Ascending aorta (tissue), 2 donors: ENCODE measurements at regions not wholly inside any gene's neighbourhood (a gene's known extent, or its start where the extent isn't known, plus 50 kb on each side); places are given as distances from the start of the nearest gene placed in this dataset.

ENCODE experiments used
- DNase-seq, 2 donors: peaks; one replicate each; pipeline ENCODE4 v3.0.0-alpha.2; 2019; ENCODE audit warnings: low spot score in 2 of 2
- H3K27ac ChIP-seq, 2 donors: fragments of 200-600 bp; sonication (generic); one replicate each; pipeline ENCODE4 v1.5.1; 2016 to 2017; ENCODE audit warnings: mild to moderate bottlenecking in 1 of 2
- H3K27me3 ChIP-seq: fragments of 200-600 bp; sonication (generic); one replicate; pipeline ENCODE4 v1.5.1; 2017
- H3K36me3 ChIP-seq, 2 donors: fragments of 200-600 bp; sonication (generic); one replicate each; pipeline ENCODE4 v1.5.1; 2016
- H3K4me1 ChIP-seq, 2 donors: fragments of 200-600 bp; sonication (generic); one replicate each; pipeline ENCODE4 v1.5.1; 2016 to 2017; ENCODE audit warnings: mild to moderate bottlenecking in 1 of 2
- H3K4me3 ChIP-seq, 2 donors: fragments of 200-600 bp; sonication (generic); one replicate each; pipeline ENCODE4 v1.5.1; 2016 to 2017; ENCODE audit warnings: mild to moderate bottlenecking in 1 of 2
- H3K9me3 ChIP-seq, 2 donors: fragments of 200-600 bp; sonication (generic); one replicate each; pipeline ENCODE4 v1.5.1; 2016
- intact Hi-C: fragments of 100-400 bp; cut with DNase I; formaldehyde crosslinking; loops from one replicate; pipeline ENCODE4 v1.15.1; 2023
- TF ChIP-seq, protein P1 (sequence below), 3 experiments: fragments of 200-600 bp in 2 of 3; fragments of 450-650 bp in 1 of 3; sonication (generic) in 2 of 3; IDR thresholded peaks; one replicate each; pipeline ENCODE4 v1.5.1; 2016 to 2019; ENCODE audit warnings: antibody characterized with exemption in 3 of 3, mild to moderate bottlenecking in 1 of 3, moderate library complexity in 1 of 3

DNA sequence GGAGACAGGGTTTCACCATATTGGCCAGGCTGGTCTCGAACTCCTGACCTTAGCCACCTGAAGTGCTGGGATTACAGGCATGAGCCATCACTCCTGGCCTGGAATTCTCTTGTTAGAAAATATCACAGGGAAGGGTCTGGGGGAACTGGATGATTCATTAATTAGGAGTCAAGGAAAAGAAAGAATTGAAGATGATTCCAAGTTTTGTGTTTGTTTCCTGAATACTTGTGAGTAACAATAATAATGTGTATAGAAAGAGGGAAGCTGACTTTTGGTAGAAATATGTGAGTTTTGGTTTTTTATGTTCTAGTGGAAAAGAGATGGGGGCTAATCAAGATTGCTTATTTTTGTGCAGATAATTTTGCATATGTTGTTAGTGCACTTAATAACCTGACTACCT lies 77.3 kb upstream of the CLNK start:
- no peaks in the 10 kb centered on the region for H3K9me3 ChIP-seq
- H3K36me3 ChIP-seq, result no peaks in the 10 kb centered on the region
- intact Hi-C loops, result no loop called here
- no peak overlapping the region for H3K27ac ChIP-seq
- H3K27me3 ChIP-seq, result no peaks in the 10 kb centered on the region
- H3K4me1 ChIP-seq, result no peaks in the 10 kb centered on the region
- H3K4me3 ChIP-seq, result no peak overlapping the region
- no peak for DNase-seq
- TF ChIP-seq, protein P1, sequence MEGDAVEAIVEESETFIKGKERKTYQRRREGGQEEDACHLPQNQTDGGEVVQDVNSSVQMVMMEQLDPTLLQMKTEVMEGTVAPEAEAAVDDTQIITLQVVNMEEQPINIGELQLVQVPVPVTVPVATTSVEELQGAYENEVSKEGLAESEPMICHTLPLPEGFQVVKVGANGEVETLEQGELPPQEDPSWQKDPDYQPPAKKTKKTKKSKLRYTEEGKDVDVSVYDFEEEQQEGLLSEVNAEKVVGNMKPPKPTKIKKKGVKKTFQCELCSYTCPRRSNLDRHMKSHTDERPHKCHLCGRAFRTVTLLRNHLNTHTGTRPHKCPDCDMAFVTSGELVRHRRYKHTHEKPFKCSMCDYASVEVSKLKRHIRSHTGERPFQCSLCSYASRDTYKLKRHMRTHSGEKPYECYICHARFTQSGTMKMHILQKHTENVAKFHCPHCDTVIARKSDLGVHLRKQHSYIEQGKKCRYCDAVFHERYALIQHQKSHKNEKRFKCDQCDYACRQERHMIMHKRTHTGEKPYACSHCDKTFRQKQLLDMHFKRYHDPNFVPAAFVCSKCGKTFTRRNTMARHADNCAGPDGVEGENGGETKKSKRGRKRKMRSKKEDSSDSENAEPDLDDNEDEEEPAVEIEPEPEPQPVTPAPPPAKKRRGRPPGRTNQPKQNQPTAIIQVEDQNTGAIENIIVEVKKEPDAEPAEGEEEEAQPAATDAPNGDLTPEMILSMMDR (IDR thresholded peaks at IDR 0.05), result no peak

DNA sequence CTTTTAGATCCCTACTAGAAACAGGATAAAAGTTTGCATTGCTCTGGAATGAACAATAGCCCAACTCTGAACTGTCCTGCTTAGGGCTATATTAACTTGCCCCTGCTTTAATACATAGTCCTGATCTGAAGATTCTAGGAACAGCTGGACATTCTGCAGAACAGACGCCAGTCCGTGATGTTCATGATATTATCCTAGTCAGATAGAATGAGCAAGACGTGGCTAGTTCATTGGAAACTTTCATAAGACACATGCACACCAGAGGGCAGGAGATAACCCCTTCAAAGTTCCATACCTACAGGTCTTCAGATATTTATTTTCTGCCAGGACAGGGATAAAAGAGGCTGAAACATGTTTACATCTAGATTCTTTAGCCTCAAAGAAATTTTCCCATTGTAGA lies 75.5 kb upstream of the CLNK start:
- no peak for DNase-seq
- H3K36me3 ChIP-seq, result no peaks in the 10 kb centered on the region
- H3K27me3 ChIP-seq, result no peaks in the 10 kb centered on the region
- H3K9me3 ChIP-seq, result no peaks in the 10 kb centered on the region
- H3K4me3 ChIP-seq, result no peak overlapping the region
- TF ChIP-seq, protein P1 (IDR thresholded peaks at IDR 0.05), result no peak
- no peak overlapping the region for H3K27ac ChIP-seq
- intact Hi-C loops, result no loop called here
- H3K4me1 ChIP-seq, result no peaks in the 10 kb centered on the region

DNA sequence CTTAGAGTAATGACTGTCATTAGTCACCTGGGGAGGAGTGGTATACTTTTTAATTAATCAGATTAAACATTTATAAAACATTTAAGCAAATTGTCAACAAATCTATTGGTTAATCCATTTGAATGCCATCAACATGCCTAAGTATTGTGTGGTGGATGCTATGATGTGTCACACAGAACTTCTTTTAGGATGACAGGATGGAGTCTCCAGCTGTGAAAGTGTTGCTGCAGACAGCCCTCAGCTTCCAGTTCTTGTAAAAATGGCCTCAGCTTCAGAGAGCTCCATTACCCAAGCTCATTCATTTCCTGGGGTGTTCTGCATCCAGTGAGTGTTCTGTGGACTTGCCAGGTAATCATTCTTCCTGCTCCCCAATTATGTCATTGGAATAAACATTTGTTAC lies 74.3 kb upstream of the CLNK start:
- intact Hi-C loops, result no loop called here
- H3K4me3 ChIP-seq, result no peak overlapping the region
- H3K4me1 ChIP-seq, result no peaks in the 10 kb centered on the region
- H3K9me3 ChIP-seq, result no peaks in the 10 kb centered on the region
- TF ChIP-seq, protein P1 (IDR thresholded peaks at IDR 0.05), result no peak
- DNase-seq, result no peak
- H3K27me3 ChIP-seq, result no peaks in the 10 kb centered on the region
- H3K36me3 ChIP-seq, result no peaks in the 10 kb centered on the region
- no peak overlapping the region for H3K27ac ChIP-seq

DNA sequence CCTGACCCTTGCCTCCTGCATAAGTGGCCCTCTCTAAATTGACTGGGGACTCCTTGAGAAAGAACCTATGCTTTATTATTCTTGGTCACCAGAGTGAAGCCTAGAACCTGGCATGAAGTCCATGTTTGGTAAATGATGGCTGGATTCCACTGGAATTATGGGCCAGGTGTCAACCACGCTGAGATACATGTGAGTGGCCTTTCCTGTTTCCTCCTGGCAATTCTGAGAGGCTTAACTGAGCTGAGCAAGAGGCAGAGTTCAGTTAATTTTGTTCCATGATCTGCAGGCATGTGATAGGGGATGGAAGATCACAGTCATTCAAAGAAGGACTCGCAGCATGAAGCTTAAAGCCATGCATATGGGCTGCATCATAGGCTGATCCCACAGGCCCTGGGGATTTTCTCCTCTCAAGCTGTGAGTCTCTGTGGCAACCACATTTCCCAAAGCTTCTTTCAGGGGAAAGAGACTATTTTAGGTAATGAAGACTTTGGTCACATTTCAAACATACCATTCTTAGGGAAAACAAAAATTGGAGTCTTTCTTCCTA lies 69.4 kb upstream of the CLNK start:
- Histone ChIP-seq H3K36me3 (no peaks in the 10 kb centered on the region), H3K4me3 (no peak overlapping the region), H3K27ac (no peak overlapping the region), H3K4me1 (no peaks in the 10 kb centered on the region), H3K27me3 (no peaks in the 10 kb centered on the region), H3K9me3 (no peaks in the 10 kb centered on the region)
- DNase-seq, result no peak
- TF ChIP-seq, protein P1 (IDR thresholded peaks at IDR 0.05), result no peak
- intact Hi-C loops, result no loop called here

DNA sequence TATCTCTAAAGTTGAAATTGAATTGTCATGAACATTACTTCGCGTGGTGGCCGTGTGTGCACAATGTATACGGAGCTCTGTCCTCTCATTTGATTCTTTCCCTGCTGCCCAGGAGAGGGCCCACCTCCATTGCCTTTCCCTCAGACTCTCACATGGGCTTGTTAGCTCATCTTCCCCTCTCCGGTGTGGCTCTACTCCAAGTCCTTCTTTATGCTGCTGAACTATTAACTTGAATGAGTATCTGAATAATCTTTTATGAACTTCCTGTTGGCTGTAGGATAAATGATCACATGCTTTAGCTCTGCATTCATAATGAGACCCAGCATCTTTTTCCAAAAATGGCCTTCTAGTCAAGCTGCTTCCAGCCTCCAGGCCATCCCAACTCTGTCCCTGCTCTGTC lies 68.8 kb upstream of the CLNK start:
- Histone ChIP-seq H3K4me3 (no peak overlapping the region), H3K36me3 (no peaks in the 10 kb centered on the region), H3K4me1 (no peaks in the 10 kb centered on the region), H3K9me3 (no peaks in the 10 kb centered on the region), H3K27ac (no peak overlapping the region), H3K27me3 (no peaks in the 10 kb centered on the region)
- DNase-seq, result no peak
- TF ChIP-seq, protein P1 (IDR thresholded peaks at IDR 0.05), result no peak
- intact Hi-C loops, result no loop called here

DNA sequence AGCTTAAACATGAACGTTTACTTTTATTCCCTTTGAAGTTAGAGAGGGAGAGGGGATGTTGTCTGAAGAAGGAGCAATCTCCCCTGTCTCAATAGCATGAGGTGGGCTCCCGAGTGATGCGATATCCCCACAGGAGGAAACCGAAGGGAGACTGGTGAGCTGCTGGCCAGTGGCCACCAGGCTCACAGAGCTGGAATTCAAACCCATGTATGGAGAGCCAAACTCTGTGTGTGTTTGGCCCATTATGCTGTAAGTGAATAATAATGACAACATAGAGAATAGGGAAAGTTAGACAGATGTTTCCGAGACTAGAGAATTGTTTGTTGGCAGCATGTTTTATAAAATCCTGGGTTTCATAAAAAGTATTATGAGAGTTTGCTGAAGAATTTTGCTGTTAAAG lies 66.1 kb upstream of the CLNK start:
- Histone ChIP-seq H3K4me3 (peak overlapping the region in 1 of 2 donors; percentile 25), H3K27me3 (no peaks in the 10 kb centered on the region), H3K36me3 (no peaks in the 10 kb centered on the region), H3K27ac (no peak overlapping the region), H3K4me1 (peaks cover 0 to 4% of the 10 kb centered on the region in 2 donors), H3K9me3 (no peaks in the 10 kb centered on the region)
- TF ChIP-seq, protein P1 (IDR thresholded peaks at IDR 0.05), result no peak
- DNase-seq, result peak in 1 of 2 donors; percentile 63
- intact Hi-C loops, result no loop called here
